Keratinocyte (primary cell): ENCODE measurements at regions not wholly inside any gene's neighbourhood (a gene's known extent, or its start where the extent isn't known, plus 50 kb on each side); places are given as distances from the start of the nearest gene placed in this dataset.

ENCODE experiments used
- DNase-seq: peaks from one replicate; pipeline ENCODE4 v3.0.0-alpha.2; 2011; ENCODE audit warnings: low read depth, missing footprints, low spot score
- FAIRE-seq: peaks from 2 replicates; lab custom pipeline; 2011; peaks lifted over from hg19 to GRCh38; lab: Jason Lieb, UNC
- H2AFZ ChIP-seq: 2 replicates; pipeline ENCODE4 v1.6.0; 2012; ENCODE audit warnings: low read length, control low read depth, inconsistent platforms; ENCODE audit not compliant: control insufficient read depth
- H3K27ac ChIP-seq: 2 replicates; pipeline ENCODE4 v1.5.1; 2011; ENCODE audit warnings: low read length; ENCODE audit not compliant: control insufficient read depth, insufficient read depth
- H3K27me3 ChIP-seq: 3 replicates; pipeline ENCODE4 v1.6.0; 2011; ENCODE audit warnings: low read length; ENCODE audit not compliant: control insufficient read depth, insufficient read depth; ENCODE audit errors: extremely low read depth
- H3K36me3 ChIP-seq, 2 experiments: 2 replicates in 1 of 2; 3 replicates in 1 of 2; pipeline ENCODE4 v1.5.1; 2011; ENCODE audit warnings: low read length in 2 of 2, mild to moderate bottlenecking in 1 of 2; ENCODE audit not compliant: control insufficient read depth in 2 of 2, insufficient read depth in 2 of 2; ENCODE audit errors: extremely low read depth in 1 of 2
- H3K4me1 ChIP-seq: 3 replicates; pipeline ENCODE4 v1.5.1; 2011; ENCODE audit warnings: low read length; ENCODE audit not compliant: control insufficient read depth, insufficient read depth; ENCODE audit errors: extremely low read depth
- H3K4me2 ChIP-seq: 3 replicates; pipeline ENCODE4 v1.6.0; 2011; ENCODE audit warnings: low read depth, low read length; ENCODE audit not compliant: control insufficient read depth, insufficient read depth; ENCODE audit errors: extremely low read depth
- H3K4me3 ChIP-seq, 3 experiments: fragments of 200-600 bp in 1 of 3; sonication (generic) in 1 of 3; 2 replicates in 2 of 3; 3 replicates in 1 of 3; pipeline ENCODE4 v1.5.1; 2011 to 2016; ENCODE audit warnings: low read length in 3 of 3, mild to moderate bottlenecking in 3 of 3, control low read depth in 2 of 3, inconsistent platforms in 1 of 3, low read depth in 1 of 3, mixed read lengths in 1 of 3, mixed run types in 1 of 3, moderate library complexity in 1 of 3; ENCODE audit not compliant: control insufficient read depth in 2 of 3, insufficient read depth in 2 of 3; ENCODE audit errors: extremely low read depth in 1 of 3
- H3K79me2 ChIP-seq: 2 replicates; pipeline ENCODE4 v1.6.0; 2012; ENCODE audit warnings: low read length; ENCODE audit not compliant: control insufficient read depth, insufficient read depth
- H3K9ac ChIP-seq: 3 replicates; pipeline ENCODE4 v1.6.0; 2011; ENCODE audit warnings: low read length; ENCODE audit not compliant: control insufficient read depth, insufficient read depth; ENCODE audit errors: extremely low read depth
- H3K9me1 ChIP-seq: 3 replicates; pipeline ENCODE4 v1.6.0; 2011; ENCODE audit warnings: low read length; ENCODE audit not compliant: control insufficient read depth, insufficient read depth; ENCODE audit errors: extremely low read depth
- H3K9me3 ChIP-seq: 2 replicates; pipeline ENCODE4 v1.5.1; 2012; ENCODE audit warnings: low read depth, low read length; ENCODE audit not compliant: control insufficient read depth
- H4K20me1 ChIP-seq: 3 replicates; pipeline ENCODE4 v1.6.0; 2011; ENCODE audit warnings: low read length; ENCODE audit not compliant: control insufficient read depth, insufficient read depth; ENCODE audit errors: extremely low read depth
- EZH2 ChIP-seq: IDR thresholded peaks from one replicate; pipeline ENCODE4 v1.6.1; 2012; ENCODE audit warnings: inconsistent platforms, mild to moderate bottlenecking, low read length, moderate library complexity
- dilution Hi-C: fragments of 300-500 bp; cut with MboI; formaldehyde crosslinking; loops from one replicate; pipeline ENCODE4 v1.7.0; 2020; ENCODE audit warnings: low sequenced_read_pairs; ENCODE audit not compliant: extremely low pct_ligation_motif_present
- TF ChIP-seq, protein P1 (sequence below), 3 experiments: IDR thresholded peaks in 1 of 3; conservative IDR thresholded peaks in 1 of 3; optimal IDR thresholded peaks in 1 of 3; 2 replicates in 2 of 3; 3 replicates in 1 of 3; pipeline versions ENCODE3 to v1.5.1; 2011; ENCODE audit warnings: low read length in 3 of 3, mild to moderate bottlenecking in 3 of 3, moderate library complexity in 2 of 3, control low read depth in 1 of 3, inconsistent platforms in 1 of 3; ENCODE audit not compliant: insufficient read depth in 2 of 3; ENCODE audit errors: extremely low read depth in 1 of 3

DNA sequence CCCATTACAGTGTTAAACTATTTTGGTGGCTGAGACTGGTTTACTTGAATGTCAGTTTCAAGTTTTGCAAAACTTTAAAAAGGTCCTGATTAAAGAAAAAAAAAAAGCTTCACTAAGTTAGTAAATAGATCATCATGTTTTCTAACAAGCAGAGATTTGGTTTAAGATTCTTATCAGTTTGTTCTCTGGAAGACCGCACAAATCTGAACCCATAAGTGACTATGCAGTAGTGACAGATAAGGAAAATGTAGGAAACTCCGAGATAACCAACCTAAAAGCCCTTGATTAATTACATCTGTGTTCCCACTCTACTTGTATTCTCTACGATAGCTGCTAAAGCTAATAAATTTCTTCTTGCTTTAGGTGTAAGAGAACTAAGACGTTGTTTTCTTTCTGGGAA lies 1799.8 kb upstream of the ADGRL3 start:
- Histone ChIP-seq H3K4me1 (no peaks in the 10 kb centered on the region), H3K79me2 (no peaks in the 10 kb centered on the region), H3K27ac (no peak overlapping the region), H3K4me3 (no peak overlapping the region), H2AFZ (no peak overlapping the region), H3K27me3 (no peaks in the 10 kb centered on the region), H3K4me2 (no peak overlapping the region), H4K20me1 (no peaks in the 10 kb centered on the region), H3K9me1 (no peaks in the 10 kb centered on the region), H3K36me3 (no peaks in the 10 kb centered on the region), H3K9ac (no peak overlapping the region), H3K9me3 (no peaks in the 10 kb centered on the region)
- DNase-seq, result no peak
- dilution Hi-C loops, result no loop called here
- no peak for TF ChIP-seq EZH2
- TF ChIP-seq, protein P1, sequence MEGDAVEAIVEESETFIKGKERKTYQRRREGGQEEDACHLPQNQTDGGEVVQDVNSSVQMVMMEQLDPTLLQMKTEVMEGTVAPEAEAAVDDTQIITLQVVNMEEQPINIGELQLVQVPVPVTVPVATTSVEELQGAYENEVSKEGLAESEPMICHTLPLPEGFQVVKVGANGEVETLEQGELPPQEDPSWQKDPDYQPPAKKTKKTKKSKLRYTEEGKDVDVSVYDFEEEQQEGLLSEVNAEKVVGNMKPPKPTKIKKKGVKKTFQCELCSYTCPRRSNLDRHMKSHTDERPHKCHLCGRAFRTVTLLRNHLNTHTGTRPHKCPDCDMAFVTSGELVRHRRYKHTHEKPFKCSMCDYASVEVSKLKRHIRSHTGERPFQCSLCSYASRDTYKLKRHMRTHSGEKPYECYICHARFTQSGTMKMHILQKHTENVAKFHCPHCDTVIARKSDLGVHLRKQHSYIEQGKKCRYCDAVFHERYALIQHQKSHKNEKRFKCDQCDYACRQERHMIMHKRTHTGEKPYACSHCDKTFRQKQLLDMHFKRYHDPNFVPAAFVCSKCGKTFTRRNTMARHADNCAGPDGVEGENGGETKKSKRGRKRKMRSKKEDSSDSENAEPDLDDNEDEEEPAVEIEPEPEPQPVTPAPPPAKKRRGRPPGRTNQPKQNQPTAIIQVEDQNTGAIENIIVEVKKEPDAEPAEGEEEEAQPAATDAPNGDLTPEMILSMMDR (optimal IDR thresholded peaks at IDR 0.05 in 1 of 3, IDR thresholded peaks at IDR 0.05 in 1 of 3, conservative IDR thresholded peaks at IDR 0.05 in 1 of 3; ENCODE audit: extremely low read depth in 1 of 3, insufficient read depth in 2 of 3, low read length in 3 of 3), result no peak
- no peak for FAIRE-seq

DNA sequence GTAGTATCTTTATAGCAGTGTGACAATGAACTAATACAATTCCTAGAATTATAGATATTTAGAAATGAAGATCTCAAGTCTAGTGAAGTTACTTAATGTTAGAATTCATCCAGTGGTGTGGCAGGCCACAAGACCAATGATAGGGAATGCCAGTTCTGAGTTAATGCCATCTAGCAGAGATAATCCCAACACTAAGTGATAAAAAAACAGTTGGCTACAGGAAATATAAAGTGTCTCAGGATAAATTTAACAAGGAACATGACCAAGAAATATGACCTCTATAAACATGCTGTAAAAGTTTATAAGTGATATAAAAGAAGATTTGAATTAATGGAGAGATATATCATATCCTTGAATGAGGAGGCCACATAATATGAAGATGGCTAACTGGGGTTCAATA lies 1790.5 kb upstream of the ADGRL3 start:
- DNase-seq, result no peak

More for the DNA sequence above, 1790.5 kb upstream of the ADGRL3 start:
- Histone ChIP-seq H2AFZ (no peak overlapping the region), H3K9ac (no peak overlapping the region), H4K20me1 (no peaks in the 10 kb centered on the region), H3K9me1 (no peaks in the 10 kb centered on the region), H3K4me2 (no peak overlapping the region), H3K36me3 (no peaks in the 10 kb centered on the region), H3K4me1 (no peaks in the 10 kb centered on the region), H3K4me3 (no peak overlapping the region), H3K9me3 (no peaks in the 10 kb centered on the region), H3K79me2 (no peaks in the 10 kb centered on the region), H3K27me3 (no peaks in the 10 kb centered on the region), H3K27ac (no peak overlapping the region)
- FAIRE-seq, result no peak
- TF ChIP-seq, protein P1 (optimal IDR thresholded peaks at IDR 0.05 in 1 of 3, IDR thresholded peaks at IDR 0.05 in 1 of 3, conservative IDR thresholded peaks at IDR 0.05 in 1 of 3; ENCODE audit: extremely low read depth in 1 of 3, insufficient read depth in 2 of 3, low read length in 3 of 3), result no peak
- dilution Hi-C loops, result no loop called here
